ENCODE measurements at regions not wholly inside any gene's neighbourhood (a gene's known extent, or its start where the extent isn't known, plus 50 kb on each side); places are given as distances from the start of the nearest gene placed in this dataset.

DNA sequence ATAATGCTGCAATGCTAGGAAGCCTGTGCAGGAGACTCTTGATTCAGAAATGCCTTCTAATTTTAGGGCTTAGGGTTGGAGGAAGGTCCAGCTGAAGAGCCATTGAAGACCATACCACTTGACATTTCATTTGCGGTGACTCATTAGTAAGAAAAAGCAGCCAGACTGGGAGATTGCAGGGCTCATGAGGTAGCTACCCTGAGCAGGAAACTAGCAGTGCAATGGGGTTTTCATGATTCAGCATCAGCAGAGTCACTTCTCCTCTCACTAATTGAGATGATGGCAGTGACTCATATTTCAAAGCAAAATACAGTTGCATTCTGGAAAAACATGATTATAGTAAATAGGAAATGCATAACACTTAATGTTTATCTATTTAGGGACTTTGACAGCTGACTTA lies 434.1 kb downstream of the DNAJB9 start:
- no peak for DNase-seq

DNA sequence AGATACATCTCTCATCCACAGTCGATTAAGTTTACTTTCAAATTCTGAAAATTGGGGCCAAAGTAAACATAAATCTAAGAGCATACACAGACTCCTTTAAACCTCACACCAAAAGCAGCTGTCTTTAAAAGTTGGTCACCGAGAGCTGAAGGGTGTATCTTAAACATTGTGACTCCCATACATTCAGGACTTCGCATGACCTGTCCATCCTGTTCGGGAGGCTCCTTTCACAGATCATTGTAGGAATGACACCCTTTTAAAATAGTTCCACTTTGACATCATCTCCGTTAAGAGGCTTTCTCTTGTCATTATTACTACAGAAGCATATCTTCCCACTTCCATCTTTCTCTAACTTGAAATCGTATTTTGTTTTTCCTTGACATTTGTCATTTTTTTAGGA lies 440.0 kb downstream of the DNAJB9 start:
- DNase-seq, result no peak

DNA sequence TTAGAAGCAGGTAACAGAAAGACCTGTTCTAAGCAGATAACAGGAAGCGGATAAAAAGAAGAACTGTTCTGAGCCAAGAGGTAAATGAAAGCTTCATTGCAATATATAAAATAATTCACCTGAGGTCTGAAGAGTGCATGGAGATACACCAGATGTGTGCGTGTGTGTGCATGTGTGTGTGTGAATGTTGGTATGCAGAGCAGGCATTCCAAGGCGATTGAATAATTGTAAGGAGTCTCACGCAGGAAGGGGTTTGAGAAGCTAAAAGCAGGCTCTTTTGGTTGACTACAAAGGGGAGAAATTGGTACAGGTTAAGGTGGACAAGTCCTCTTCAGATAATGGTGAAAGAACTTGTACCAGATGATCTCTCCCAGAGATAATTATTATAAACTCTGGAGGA lies 450.6 kb downstream of the DNAJB9 start:
- no peak for DNase-seq

DNA sequence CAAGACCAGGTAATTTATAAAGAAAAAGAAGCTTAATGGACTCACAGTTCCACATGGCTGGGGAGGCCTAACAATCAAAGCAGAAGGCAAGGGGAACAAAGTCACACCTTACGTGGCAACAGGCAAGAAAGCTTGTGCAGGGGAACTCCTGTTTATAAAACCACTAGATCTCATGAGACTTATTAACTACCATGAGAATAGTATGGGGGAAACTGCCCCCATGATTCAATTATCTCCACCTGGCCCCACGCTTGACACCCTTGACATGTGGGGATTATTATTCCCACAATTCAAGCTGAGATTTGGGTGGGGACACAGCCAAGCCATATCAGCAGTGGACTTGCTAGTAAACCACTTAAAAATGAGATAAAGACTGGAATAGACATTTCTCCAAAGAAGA lies 451.7 kb downstream of the DNAJB9 start:
- DNase-seq, result no peak

DNA sequence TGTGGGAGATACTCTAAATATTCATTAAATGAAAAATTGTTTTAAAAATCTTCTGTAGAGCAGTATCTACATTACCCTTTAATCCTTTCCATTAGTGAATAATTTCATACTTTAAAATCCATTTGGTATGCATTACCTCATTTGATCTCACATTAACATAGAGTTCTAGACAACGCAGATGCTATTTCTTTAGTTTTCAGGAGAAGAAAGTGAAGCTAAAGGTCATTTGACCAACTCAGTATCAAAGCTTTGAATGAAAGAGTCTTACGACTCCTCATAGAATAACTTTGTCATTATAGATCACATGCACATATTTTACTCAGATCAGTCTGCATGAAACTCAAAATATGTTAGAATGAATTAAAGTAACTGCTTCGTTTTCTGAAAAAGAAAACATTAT lies 460.2 kb downstream of the DNAJB9 start:
- DNase-seq, result no peak

DNA sequence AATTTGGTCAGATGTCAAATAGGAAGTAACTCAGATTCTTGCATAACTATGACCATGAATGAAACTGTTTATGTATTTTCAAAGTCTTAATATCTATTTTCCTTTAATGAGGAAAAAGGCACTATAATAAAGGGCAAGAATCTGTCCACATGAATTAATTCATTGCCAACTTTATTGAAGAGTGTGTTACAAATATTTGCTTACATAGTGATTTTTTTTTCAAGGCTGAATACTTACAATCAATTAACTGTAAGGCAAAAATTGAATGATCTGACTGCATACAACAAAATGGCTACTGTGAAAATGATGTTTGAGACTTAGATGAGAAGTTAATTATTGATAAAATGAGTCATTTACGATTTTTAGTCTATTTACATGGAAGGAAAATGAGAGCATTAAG lies 475.0 kb downstream of the DNAJB9 start:
- DNase-seq, result no peak

DNA sequence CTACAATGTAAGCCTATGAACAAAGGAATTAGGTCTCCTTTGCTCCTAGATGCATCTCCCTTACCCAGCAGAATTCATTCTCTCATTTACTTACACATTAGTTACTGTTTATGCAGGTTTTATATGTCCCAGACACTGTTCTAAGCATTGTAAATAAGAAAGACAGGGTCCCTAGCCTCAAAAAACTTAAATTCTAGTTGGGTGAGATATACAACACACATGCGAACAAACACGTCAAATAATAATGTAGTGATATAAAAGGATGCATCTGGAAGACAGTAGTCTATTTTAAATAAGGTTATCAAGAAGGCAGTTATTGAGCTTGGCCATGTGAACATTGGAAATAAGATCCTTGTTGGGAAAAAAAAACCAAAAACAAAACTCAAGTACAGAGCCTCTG lies 479.7 kb downstream of the DNAJB9 start:
- no peak for DNase-seq

DNA sequence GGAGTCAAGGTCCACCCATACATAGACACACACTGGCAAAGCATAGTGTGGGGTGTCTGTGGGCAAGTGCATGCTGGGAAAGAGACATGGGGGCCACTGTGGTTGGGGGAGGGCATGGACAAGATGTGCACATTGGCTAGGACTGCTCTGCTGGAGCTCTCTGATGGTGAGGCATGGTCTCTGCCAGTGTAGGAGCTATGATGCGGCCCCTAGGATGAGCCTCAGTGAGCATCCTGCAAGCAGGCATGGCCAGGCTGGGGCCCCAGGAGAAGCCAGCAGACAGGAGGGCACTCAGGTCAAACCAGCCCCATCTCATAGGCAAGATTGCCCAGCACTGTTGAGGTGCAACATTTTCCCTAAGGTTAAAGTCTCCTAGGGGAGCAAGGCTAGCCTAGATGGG lies 489.4 kb downstream of the DNAJB9 start:
- no peak for DNase-seq

DNA sequence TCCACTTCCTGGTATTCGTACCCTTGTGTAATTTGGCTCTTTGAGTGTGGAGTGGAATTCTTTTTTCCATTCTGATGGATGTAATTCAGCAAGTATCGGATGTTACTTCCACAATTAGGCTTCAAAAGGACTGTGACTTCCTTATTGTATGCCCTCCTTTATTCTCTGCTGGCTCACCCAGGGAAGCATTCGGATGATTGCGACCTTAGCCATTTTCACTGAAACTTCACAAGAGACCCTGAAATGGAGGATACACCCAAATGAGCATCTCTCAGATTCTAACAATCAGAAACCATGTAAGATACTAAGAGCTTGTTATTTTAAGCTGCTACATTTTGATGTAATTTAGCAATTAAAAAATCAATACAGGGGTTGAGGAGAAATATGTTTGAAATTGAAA lies 493.1 kb downstream of the DNAJB9 start:
- DNase-seq, result no peak

DNA sequence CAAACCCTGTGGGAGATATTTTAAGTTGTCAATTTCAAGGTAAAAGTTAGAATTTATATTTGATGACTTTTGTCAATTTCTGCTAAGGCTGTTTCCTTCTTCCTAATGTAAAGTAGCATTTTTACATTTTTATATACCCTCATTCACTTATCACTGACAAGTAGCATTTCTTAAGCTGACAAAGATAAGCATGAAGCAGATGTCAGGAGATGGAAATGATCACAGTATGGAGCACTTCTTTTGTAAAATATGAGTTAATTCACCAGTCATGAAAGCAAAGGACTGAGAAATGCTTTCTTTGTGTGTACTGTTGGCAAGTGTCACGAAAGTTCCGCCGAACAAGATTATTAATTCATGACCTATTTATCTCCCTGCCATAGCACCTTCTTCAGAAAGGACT lies 503.9 kb downstream of the DNAJB9 start:
- no peak for DNase-seq

DNA sequence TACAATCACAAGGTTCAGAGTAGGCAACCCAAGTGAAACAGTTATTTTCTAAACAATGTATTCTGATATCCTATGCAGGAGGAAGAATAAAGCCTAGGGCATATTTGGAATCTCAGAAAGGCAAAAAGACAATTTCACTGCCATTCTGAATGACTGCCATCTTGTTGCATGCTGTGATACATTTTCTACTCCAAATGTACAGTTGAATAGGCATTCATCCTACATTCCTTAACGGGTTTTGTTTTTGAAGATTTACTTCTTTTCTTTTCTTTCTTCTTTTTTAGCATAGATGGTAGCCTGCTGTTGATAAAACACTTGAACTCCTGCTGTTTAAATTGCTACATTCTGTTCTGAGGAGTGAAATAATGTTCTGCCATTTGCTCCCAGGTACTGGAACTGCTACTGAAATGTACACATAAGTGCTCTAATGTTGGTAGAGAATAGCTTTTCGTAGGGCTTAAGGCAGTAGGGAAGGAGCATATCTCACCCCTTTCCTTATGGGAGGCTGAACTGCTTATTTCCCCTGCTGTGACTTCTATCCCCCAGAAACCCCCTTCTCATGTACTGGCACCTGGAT lies 506.8 kb downstream of the DNAJB9 start:
- DNase-seq, result no peak

DNA sequence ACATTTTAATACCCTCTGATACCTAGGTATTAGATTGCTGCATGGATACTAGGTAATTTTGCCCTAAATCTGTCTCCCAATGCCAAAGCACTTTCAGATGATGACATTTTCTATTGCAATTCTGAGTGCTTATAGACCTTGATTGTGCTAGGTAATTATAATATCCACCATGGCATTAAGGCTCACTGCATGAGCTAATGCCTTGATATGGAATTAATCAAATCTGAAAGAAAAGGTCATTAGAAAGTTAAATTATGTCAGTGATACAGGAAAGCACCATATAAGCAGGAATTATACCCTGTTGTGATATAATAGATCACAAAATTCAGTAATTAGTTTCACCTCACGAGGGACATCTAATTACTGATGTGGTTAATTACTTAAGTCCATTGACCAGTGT lies 521.4 kb downstream of the DNAJB9 start:
- no peak for DNase-seq

DNA sequence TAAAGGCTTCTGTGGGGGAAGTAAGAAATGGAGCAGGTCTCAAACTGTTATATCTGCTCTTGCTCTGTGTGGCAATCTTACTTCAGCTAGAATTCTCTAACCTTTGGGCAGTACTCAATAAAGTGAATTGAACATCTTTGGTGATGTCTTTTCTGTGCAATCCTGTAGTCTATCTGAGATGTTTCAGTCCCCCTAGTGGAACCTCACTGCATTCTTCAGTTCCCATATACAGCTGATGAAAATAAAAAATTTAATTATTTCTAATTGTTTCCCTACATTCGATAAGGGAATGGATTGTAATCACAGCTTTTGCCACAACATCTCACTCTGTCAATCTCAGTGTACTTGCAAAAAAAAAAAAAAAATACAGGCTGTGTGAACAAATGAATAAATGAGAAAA lies 522.6 kb downstream of the DNAJB9 start:
- DNase-seq, result no peak

DNA sequence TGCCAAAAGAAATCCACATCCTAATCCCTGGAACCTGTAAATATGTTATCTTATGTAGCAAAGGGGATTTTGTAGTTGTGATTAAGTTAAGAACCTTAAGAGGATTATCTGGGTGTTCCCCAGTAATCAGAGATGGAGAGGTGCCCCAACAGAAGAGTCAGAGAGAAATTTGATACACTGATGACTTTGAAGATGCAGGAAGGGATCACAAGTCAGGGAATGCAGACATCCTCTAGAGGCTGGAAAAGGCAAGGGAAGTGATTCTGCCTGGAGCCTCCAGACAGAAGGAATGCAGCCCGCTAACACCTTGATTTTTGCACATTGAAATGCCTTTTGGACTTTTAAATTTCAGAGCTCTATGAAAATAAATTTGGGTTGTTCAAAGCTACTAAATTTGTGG lies 531.7 kb downstream of the DNAJB9 start:
- DNase-seq, result no peak

DNA sequence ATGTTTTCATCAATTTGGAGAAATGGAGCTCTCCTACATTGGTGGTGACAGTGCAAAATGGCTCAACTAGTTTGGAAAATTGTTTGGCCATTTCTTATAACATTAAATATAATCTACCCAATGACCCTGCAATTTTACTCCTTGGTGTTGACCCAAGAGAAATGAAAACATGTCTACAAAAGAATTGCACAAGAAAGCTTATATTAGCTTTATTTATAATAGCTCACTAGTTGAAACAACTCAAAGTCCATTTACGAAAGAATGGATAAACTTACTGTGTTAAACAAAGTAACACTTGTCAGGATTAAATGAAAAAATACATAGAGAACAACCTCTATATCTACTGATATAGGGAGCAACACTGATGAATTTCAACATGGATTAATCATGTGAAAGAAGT lies 539.9 kb downstream of the DNAJB9 start:
- no peak for DNase-seq

DNA sequence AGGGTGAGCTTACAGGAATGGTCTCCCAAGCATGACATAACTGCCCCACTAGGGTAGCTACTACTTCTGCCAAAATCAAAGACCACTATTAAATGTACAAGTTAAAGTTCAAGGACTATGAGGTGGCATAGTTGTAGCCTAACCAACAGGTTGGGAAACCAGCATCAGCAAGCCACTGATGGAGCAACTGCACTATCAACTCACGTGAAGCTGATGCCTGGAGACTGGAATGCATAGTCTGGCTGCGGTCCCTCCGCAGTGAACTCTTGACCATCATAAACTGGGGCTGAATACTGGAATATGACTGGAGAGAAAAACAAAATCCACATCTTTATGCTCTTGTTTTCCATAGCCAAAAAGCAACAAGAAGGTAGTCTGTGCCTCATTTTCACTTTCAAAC lies 541.4 kb downstream of the DNAJB9 start:
- no peak for DNase-seq

DNA sequence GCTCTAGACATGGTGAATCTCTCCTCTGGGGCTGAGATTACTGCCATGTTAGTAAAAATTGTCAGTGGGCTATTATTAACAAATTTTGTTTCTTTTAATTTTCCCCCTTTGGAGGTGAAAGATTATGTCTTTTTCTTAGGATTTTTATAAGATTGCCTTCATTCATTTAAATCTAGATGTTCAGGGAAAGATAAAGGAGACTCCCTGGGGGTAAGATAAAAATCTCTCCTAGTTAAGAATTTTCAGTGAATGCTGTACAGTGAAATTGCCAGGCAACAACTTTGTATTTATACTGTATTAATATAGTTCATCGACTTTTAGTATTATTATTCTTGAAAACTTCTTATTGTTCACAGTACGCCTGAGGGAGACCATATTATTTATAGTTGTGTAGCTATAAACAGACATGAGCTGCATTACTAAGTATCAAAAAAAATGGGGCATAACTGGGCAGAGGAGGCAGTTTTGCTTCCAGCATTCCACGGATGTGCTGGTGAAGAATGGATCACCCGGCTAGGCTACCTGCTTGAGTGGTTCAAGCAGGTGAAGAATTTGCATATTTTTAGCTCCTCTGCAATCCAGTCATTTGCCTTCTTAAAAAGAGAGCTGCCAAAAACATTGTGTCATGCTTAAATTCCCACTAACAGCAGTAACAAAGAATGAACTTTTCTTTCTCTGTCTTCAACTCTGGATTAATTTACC lies 552.1 kb downstream of the DNAJB9 start:
- DNase-seq, result no peak

DNA sequence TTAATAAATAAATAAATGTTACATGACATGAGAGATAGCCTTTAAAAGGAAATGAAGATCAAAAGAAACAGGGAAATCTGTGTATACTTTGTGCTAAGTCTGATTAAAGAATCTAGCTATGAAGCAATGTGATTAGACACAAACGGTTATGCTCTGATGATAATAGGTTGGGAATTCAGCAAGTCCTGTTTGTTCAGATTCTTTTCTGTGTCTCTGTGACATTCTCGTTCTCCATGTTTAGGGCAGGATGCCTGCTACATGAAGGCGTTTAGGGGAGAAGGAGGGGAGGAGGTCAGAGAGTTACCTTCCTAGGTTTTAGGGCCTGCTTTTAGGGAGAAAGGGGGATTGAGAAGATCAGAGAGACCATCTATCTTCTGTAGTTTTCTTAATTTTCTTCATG lies 555.3 kb downstream of the DNAJB9 start:
- no peak for DNase-seq

DNA sequence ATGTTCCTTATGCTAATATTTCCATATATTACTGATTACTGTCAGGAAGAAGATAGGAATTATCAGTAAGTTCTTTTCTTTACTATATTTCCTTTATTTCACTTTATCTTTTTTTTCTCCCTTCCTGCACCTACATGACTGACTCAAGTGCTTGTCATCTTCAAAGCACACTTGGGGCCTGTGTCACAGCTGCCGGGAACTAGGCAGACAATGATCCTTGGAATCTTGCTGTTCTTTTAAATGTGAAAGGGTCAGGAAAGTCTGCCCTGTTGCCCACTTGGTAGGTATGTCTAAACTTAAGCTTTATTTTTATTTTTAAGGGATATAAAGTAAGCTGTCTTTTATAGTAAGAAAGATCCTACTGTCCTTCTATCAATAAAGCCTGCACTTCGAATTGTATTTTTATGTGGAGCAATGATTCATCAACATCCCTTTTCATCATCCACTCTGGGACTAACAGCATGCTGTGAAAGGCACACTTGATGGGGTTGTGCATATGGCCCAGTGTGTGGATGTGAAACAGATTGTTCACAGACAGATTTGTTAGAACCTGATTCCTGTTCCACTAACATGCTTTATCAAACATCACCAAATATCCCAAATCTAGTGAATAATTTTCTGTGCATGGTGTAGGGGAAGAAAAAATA lies 556.9 kb downstream of the DNAJB9 start:
- no peak for DNase-seq

DNA sequence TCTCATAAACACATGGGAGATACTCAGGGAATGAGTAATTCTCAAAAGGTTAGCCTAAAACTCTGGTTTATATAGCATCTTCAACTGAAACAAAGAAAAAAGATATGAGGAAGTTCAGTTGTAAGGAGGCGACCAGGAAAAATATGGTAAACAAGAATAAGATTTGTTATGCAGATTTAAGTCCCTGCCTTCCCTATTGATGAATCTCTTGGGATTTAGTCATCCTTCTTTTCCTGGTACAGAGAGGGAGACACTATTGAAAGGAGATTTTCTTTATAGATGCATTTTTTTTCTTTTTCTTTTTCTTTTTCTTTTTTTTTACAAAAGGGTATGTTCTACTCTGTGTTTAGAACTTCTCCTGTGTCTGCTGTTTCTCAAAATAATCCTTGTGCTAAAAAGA lies 557.5 kb downstream of the DNAJB9 start:
- DNase-seq, result no peak

DNA sequence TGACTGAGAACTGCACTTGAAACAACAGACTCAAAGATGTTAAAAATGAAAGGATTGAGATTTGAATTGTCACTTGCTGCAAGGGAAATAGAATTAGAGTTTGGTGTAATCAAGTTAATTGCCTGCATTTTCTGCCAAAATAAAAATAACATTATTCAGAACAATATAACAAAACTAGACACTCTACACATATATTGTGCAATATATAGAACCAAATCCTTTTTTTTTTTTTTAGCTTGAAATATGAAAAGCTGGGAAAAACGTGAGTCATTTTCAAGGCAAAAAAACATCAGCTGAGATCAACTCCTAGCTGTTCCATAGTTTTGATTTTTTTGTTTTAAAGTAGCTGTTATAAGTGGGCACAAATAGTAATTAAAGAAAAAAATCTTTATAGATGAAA lies 561.5 kb downstream of the DNAJB9 start:
- no peak for DNase-seq

DNA sequence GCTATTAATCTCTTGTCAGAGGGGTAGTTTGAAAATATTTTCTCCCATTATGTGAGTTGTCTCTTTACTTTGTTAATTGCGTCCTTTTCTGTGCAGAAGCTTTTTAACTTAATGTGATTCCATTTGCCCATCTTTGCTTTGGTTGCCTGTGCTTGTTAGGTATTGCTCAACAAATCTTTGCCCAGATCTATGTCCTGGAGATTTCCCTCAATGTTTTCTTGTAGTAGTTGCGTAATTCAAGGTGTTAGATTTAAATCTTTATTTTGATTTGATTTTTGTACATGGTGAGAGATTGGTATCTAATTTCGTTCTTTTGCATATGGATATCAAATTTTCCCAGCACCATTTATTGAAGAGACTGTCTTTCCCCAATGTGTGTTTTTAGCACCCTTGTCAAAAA lies 567.2 kb downstream of the DNAJB9 start:
- DNase-seq, result no peak

DNA sequence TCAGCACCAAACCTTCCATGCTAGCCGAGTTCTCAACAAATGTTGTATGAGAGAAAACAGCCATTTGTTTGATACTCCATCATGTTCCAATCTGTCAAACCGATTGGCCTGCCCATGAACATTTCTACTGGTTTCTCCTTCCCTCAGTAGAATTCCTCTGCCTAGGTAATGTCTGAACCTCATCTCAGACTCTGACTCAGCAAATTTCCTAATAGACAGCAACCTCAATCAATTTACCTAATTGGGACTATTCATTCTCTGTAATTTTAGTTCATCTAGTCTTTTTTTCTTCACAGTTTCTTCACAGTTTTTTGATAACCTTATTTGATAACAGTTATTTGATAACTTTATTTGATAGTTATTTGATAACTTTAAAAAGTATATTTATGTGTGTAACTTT lies 585.1 kb downstream of the DNAJB9 start:
- no peak for DNase-seq

DNA sequence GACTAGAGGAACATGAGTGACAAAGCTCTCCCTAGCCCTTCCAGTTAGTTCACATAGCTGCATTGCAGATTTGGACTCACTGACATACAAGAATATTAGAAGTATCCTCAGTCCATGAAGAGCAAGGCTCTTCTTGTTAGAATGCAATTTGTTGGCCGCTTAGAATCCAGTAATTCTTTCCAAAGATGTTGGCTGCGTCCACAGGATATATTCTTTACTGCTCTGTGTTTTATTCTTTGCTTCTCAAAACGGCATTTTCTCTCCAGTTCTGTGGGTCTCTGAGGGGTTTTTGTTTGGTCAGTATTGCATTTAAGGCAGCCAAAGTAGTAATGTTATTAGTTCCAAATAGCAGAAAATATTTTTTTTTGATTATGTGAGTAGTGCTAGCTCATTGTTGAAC lies 588.6 kb downstream of the DNAJB9 start:
- no peak for DNase-seq

DNA sequence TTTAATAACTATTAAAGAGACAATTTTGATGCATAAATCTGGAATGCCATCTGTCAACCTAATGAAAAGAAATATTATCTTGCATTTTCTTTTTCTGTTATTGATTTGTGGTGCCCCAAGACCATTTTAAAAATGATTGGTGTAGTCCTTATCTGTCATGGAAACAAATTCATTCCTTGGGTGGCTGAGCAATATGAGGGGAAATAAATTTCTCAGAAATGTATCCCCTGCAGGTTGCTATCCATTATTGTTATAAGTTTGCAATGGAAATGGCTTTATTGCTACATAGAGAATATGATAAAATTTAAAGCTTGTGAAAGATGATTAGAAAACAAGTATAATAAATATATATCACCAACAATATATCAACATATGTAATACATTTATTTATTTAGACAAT lies 607.0 kb downstream of the DNAJB9 start:
- no peak for DNase-seq
